Smooth muscle cell (in vitro differentiated cells): ENCODE measurements at regions not wholly inside any gene's neighbourhood (a gene's known extent, or its start where the extent isn't known, plus 50 kb on each side); places are given as distances from the start of the nearest gene placed in this dataset.

Source experiments
- DNase-seq: peaks from one replicate; lab custom pipeline; 2025; ENCODE audit not compliant: unreplicated experiment; lab: John Stamatoyannopoulos, UW
- H2AFZ ChIP-seq: fragments of 200-600 bp; sonication (generic); 2 replicates; pipeline ENCODE4 v1.6.0; 2016; ENCODE audit warnings: antibody characterized with exemption, low read depth, mild to moderate bottlenecking
- H3F3A ChIP-seq: fragments of 200-600 bp; sonication (generic); 2 replicates; pipeline ENCODE4 v1.6.0; 2017; ENCODE audit warnings: antibody characterized with exemption, low read depth
- H3K27ac ChIP-seq: fragments of 200-600 bp; sonication (generic); 2 replicates; pipeline ENCODE4 v1.5.1; 2016; ENCODE audit warnings: low read depth, mild to moderate bottlenecking
- H3K27me3 ChIP-seq: fragments of 200-600 bp; sonication (generic); 2 replicates; pipeline ENCODE4 v1.6.1; 2016; ENCODE audit warnings: low read depth, mild to moderate bottlenecking
- H3K36me3 ChIP-seq: fragments of 200-600 bp; sonication (generic); 2 replicates; pipeline ENCODE4 v1.5.1; 2016; ENCODE audit warnings: low read depth
- H3K4me1 ChIP-seq: fragments of 200-600 bp; sonication (generic); 2 replicates; pipeline ENCODE4 v1.5.1; 2016; ENCODE audit warnings: low read depth
- H3K4me2 ChIP-seq: fragments of 200-600 bp; sonication (generic); 2 replicates; pipeline ENCODE4 v1.6.0; 2016; ENCODE audit warnings: mild to moderate bottlenecking
- H3K4me3 ChIP-seq: fragments of 200-600 bp; sonication (generic); 2 replicates; pipeline ENCODE4 v1.5.1; 2016; ENCODE audit warnings: mild to moderate bottlenecking
- H3K79me2 ChIP-seq: fragments of 200-600 bp; sonication (generic); 2 replicates; pipeline ENCODE4 v1.6.0; 2016; ENCODE audit warnings: low read depth, mild to moderate bottlenecking
- H3K9ac ChIP-seq: fragments of 200-600 bp; sonication (generic); 2 replicates; pipeline ENCODE4 v1.6.0; 2016; ENCODE audit warnings: low read depth
- H3K9me3 ChIP-seq: fragments of 200-600 bp; sonication (generic); replicated peaks from 2 replicates; pipeline ENCODE4 v1.5.1; 2016; ENCODE audit warnings: low read depth
- H4K20me1 ChIP-seq: fragments of 200-600 bp; sonication (generic); 2 replicates; pipeline ENCODE4 v1.6.0; 2016; ENCODE audit warnings: low read depth
- CTCF ChIP-seq: fragments of 200-600 bp; sonication (generic); IDR thresholded peaks from 2 replicates; pipeline ENCODE4 v1.5.1; 2017; ENCODE audit warnings: borderline replicate concordance, mild to moderate bottlenecking, antibody characterized with exemption; ENCODE audit not compliant: insufficient read depth, poor library complexity, severe bottlenecking
- WGBS: methylation state at CpG from one replicate; pipeline ENCODE4 v1.1.7; 2016; ENCODE audit warnings: low lambda C conversion rate; 5-methylcytosine and 5-hydroxymethylcytosine counted together

- Histone ChIP-seq H3K36me3 (no peaks in the 10 kb centered on the region), H3K9me3 (no peaks in the 10 kb centered on the region), H3K27me3 (no peaks in the 10 kb centered on the region), H4K20me1 (no peaks in the 10 kb centered on the region), H3K9ac (no peak overlapping the region), H3K79me2 (no peaks in the 10 kb centered on the region), H2AFZ (no peak overlapping the region), H3K4me3 (no peak overlapping the region), H3K27ac (no peak overlapping the region), H3K4me1 (no peaks in the 10 kb centered on the region), H3F3A (no peaks in the 10 kb centered on the region), H3K4me2 (no peak overlapping the region)
- no peak for TF ChIP-seq CTCF
- DNase-seq: no peak
- 91% methylated on average over 4 of the region's 4 CpGs for WGBS
These were observed 74.5 kb upstream of the PDE1C start for GRCh38 chr7:32144676-32145075.

GRCh38 chr7:32143301-32143700, 73.1 kb upstream of the PDE1C start:
- Histone ChIP-seq H3F3A (no peaks in the 10 kb centered on the region), H3K4me3 (no peak overlapping the region), H2AFZ (no peak overlapping the region), H4K20me1 (no peaks in the 10 kb centered on the region), H3K4me2 (no peak overlapping the region), H3K27ac (no peak overlapping the region), H3K27me3 (no peaks in the 10 kb centered on the region), H3K9ac (no peak overlapping the region), H3K36me3 (no peaks in the 10 kb centered on the region), H3K79me2 (no peaks in the 10 kb centered on the region), H3K4me1 (no peaks in the 10 kb centered on the region), H3K9me3 (no peaks in the 10 kb centered on the region)
- DNase-seq: no peak
- TF ChIP-seq CTCF: no peak
- 66% methylated on average over 6 of the region's 6 CpGs for WGBS

DNA sequence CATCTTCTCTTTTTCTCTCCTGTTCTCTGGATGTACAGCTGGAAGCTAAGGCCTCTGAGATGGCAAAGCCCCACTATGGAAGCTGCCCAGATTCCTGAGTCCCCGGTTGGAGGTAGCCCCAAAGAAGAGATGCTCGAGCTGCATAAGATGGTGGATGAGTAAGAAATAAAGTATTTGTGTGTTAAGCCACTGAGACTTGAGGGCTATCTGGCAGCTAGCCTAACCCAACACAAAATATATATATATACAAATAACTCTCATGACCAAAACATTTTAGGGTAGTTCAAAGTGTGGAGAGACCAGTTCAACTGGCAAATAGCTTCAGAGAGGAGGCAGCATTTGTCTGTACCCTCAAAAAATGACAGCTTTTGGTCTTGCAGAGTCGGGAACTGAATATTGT, 72.4 kb upstream of the PDE1C start:
- Histone ChIP-seq H3K4me2 (no peak overlapping the region), H3F3A (no peaks in the 10 kb centered on the region), H3K4me3 (no peak overlapping the region), H3K9me3 (no peaks in the 10 kb centered on the region), H3K79me2 (no peaks in the 10 kb centered on the region), H3K4me1 (no peaks in the 10 kb centered on the region), H3K36me3 (no peaks in the 10 kb centered on the region), H4K20me1 (no peaks in the 10 kb centered on the region), H3K9ac (no peak overlapping the region), H3K27ac (no peak overlapping the region), H3K27me3 (no peaks in the 10 kb centered on the region), H2AFZ (no peak overlapping the region)
- no peak for TF ChIP-seq CTCF
- 44% methylated on average over 3 of the region's 3 CpGs for WGBS
- DNase-seq: no peak

DNA sequence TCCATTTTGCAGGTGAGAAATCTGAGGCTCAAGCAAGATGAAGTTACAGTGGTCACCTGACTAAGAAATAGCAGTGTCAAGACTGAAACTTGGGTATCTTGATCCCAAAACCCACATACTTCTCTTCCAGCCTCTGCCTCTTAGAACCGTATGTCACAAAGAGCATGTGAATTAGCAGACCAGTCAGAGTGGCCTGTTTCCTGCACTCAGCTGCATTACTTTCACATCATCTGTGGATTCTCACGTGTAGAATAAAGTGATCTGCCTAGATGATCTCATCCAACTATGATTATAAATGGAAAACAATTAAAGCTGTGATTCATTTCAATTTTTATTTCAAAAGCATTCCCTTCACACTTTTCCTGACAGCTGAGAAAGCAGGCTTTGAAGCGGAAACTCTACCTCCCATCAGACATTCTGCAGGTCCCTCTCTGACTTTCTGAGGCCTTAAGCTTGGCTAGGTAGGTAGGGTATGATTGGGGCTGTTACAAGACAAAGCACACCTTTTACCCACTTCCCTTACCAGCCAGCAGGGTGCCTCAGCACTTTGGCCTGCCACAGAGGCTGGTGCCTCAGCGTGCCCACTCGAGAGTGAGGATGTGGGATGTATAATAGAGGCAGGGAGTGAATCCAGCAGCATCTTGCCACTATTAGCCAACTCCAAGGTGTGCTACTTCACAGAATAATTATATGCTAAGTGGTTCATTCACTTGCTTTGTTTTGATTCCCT, 70.2 kb upstream of the PDE1C start:
- no peaks in the 10 kb centered on the region for H3F3A ChIP-seq
- no peak overlapping the region for H3K9ac ChIP-seq
- H3K4me2 ChIP-seq: no peak overlapping the region
- no peaks in the 10 kb centered on the region for H3K36me3 ChIP-seq
- no peaks in the 10 kb centered on the region for H3K9me3 ChIP-seq
- H3K79me2 ChIP-seq: no peaks in the 10 kb centered on the region
- H3K27me3 ChIP-seq: no peaks in the 10 kb centered on the region
- no peak overlapping the region for H3K27ac ChIP-seq
- WGBS: 74% methylated on average over 5 of the region's 5 CpGs
- H3K4me1 ChIP-seq: no peaks in the 10 kb centered on the region
- DNase-seq: no peak
- H3K4me3 ChIP-seq: no peak overlapping the region
- H4K20me1 ChIP-seq: no peaks in the 10 kb centered on the region
- no peak overlapping the region for H2AFZ ChIP-seq
- no peak for TF ChIP-seq CTCF
